Dermis blood vessel endothelial cell (primary cell): ENCODE measurements at regions not wholly inside any gene's neighbourhood (a gene's known extent, or its start where the extent isn't known, plus 50 kb on each side); places are given as distances from the start of the nearest gene placed in this dataset.

ENCODE experiments used
- DNase-seq: peaks from one replicate; pipeline ENCODE4 v3.0.0; 2010

DNA sequence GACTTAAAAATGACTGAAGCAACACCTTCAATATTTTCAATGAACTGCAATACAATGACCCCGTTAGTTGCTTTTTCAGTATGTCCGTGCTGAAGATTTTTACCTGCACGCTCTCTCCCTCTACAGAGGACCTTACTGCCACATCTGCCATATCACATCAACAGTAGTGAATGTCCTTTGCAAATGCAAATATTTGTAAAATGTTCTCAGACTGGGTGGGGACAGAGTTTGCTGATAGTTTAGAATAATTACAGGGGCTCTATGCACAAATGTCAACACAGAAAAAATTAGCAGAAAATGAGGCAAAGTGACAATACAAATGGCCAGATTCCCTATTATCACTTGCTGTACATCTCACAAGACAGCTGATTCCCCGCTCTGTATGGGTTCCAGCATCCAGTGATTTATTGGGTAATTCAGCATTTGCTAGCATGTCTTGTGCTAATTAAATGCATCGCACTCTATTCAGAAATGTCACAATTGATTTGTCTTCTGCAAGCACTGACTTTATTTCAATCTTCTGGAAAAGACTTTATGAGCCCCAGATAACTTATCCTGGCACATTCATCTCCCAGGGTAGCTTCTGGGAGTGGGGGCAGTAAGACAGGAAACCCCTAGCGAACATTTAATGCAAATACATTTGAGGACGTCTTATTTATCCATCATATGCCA, 69.1 kb upstream of the PTER start:
- no peak for DNase-seq

DNA sequence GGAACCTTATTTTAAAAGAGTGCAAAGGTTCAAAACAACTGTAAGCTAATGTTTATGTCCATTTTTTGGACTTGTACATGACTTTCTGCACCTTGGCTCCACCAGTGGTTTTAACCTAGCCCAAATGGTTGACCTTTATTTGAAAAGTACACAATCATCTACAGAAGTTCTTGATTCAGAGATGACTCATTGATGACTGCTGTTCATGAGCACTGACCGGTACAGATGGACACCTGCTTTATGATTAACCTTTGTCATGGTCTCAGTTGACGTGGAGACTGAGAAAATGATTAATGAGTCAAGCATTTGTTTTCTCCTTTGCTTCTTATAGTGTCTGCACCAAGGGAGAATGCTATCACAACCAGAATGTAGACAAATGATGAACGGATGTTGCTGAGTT, 55.7 kb upstream of the PTER start:
- peak; percentile 27 for DNase-seq

DNA sequence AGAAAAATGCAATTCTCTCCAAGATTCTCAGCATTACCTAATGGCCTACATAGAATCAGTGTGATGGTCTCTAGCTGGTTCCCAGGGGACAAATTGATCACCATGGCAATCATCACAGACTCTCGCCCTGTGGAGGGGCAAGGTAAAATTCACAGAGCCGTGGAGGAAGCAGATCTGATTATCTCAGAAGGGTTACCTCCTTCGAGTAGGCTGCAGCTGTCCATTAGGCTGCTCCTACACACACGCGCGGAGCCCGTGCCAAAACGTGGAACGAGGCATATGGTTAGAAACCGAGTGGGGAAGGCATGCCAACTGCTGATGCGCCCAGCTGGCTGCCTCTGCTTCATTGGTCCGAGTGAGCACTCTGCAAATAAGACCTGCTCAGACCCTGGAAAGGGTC, 52.8 kb upstream of the PTER start:
- DNase-seq: no peak

DNA sequence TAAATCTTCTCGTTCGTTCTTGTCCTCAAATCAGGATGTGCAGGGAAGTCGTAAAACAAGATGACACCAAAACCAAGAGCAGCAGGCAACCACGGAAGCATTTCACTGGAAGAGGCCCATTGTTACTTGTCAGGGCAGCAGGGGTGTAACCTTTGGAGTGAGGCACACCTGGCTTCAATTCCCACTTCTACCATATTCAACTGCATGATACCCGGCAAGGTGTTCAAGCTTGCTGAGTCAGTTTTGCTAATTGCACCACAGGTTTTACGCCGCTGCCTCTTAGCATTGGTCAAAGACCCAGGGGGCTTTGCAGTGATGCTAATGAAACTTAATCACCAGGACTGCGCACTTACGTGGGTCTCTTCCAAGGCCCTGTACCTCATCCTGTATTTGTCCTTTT, 50.0 kb upstream of the PTER start:
- no peak for DNase-seq
